ENCODE measurements at regions not wholly inside any gene's neighbourhood (a gene's known extent, or its start where the extent isn't known, plus 50 kb on each side); places are given as distances from the start of the nearest gene placed in this dataset.

GRCh38 chr1:55316502-55316901, 101.3 kb upstream of the USP24 start (continued):
- TF ChIP-seq HDAC2 (IDR thresholded peaks at IDR 0.05; ENCODE audit: borderline replicate concordance in 1 of 2, low read depth in 2 of 2, low read length in 2 of 2) (no peak), RAD21 (IDR thresholded peaks at IDR 0.05 in 1 of 2, conservative IDR thresholded peaks at IDR 0.05 in 1 of 2; ENCODE audit: low read depth in 2 of 2, low read length in 2 of 2) (no peak), CHD1 (IDR thresholded peaks at IDR 0.05; ENCODE audit: low read depth, low read length) (no peak), BACH1 (IDR thresholded peaks at IDR 0.05; ENCODE audit: low read length) (no peak), NRF1 (IDR thresholded peaks at IDR 0.05; ENCODE audit: low read depth, low read length) (no peak), FOSL1 (IDR thresholded peaks at IDR 0.05; ENCODE audit: insufficient read depth, low read depth, low read length) (no peak)
